HepG2 (cell line): ENCODE measurements at regions not wholly inside any gene's neighbourhood (a gene's known extent, or its start where the extent isn't known, plus 50 kb on each side); places are given as distances from the start of the nearest gene placed in this dataset.
"Not testable (repeated sequence)": the region's sequence is repeated elsewhere in the genome, so short reads cannot be mapped to it uniquely, and the experiment has no call there.

Experiments
- ATAC-seq: fragments of 200-7000 bp; cut with Tn5 transposase; 3 replicates; pipeline ENCODE4 v1.9.1; 2020; ENCODE audit warnings: mild to moderate bottlenecking, moderate library complexity
- BruUV-seq: library from RNA; stranded (reverse); fragments of 400-500 nt; replicated peaks from 2 replicates; lab custom pipeline; 2021; lab: Mats Ljungman, UMichigan
- CTCF ChIA-PET: fragments of 300-600 bp; formaldehyde crosslinking; extraction: SDS; loops from one replicate; lab custom pipeline; 2021; ENCODE audit warnings: low total read pairs, inconsistent platforms, low intra/inter-chr PET ratio; lab: Yijun Ruan, JAX
- POLR2A ChIA-PET: fragments of 350-600 bp; sonication (Branson Sonifier 250); formaldehyde crosslinking; loops from one replicate; lab custom pipeline; 2020; ENCODE audit warnings: antibody characterized with exemption, inconsistent platforms; lab: Yijun Ruan, JAX
- DNase-seq: peaks from one replicate; pipeline ENCODE4 v3.0.0-alpha.2; 2015; ENCODE audit warnings: low spot score
- FAIRE-seq: peaks from 3 replicates; lab custom pipeline; 2011; peaks lifted over from hg19 to GRCh38; lab: Jason Lieb, UNC
- H2AFZ ChIP-seq: one replicate; pipeline ENCODE4 v1.6.1; 2011; ENCODE audit warnings: low read length, inconsistent platforms
- H3K27ac ChIP-seq: fragments of 300-600 bp; 3 replicates; pipeline ENCODE4 v1.8.0; 2011; ENCODE audit warnings: mixed run types, mild to moderate bottlenecking, mixed read lengths, low read length, inconsistent platforms; ENCODE audit not compliant: insufficient read depth; ENCODE audit errors: extremely low read length
- H3K27me3 ChIP-seq, 2 experiments: fragments of 200-600 bp in 1 of 2; 2 replicates in 1 of 2; 3 replicates in 1 of 2; pipeline versions ENCODE4 v1.6.0 to v1.8.0; 2011; ENCODE audit warnings: low read length in 2 of 2, mild to moderate bottlenecking in 2 of 2, moderate library complexity in 2 of 2, inconsistent platforms in 1 of 2; ENCODE audit not compliant: insufficient read depth in 2 of 2, control insufficient read depth in 1 of 2
- H3K36me3 ChIP-seq, 2 experiments: fragments of 200-600 bp in 1 of 2; replicated peaks in 1 of 2; 2 replicates in 1 of 2; 3 replicates in 1 of 2; pipeline versions ENCODE4 v1.5.1 to v1.8.0; 2011; ENCODE audit warnings: low read length in 2 of 2, inconsistent platforms in 1 of 2; ENCODE audit not compliant: insufficient read depth in 2 of 2, control insufficient read depth in 1 of 2
- H3K4me1 ChIP-seq: 2 replicates; pipeline ENCODE4 v1.5.1; 2012; ENCODE audit warnings: low read length, inconsistent platforms; ENCODE audit not compliant: insufficient read depth
- H3K4me2 ChIP-seq: 2 replicates; pipeline ENCODE4 v1.6.0; 2011; ENCODE audit warnings: low read depth, low read length, inconsistent platforms
- H3K4me3 ChIP-seq, 3 experiments: fragments of 200-600 bp in 1 of 3; sonication (generic), shearing (Covaris generic) in 1 of 3; replicated peaks in 1 of 3; 2 replicates each; pipeline ENCODE4 v1.5.1; 2011 to 2016; ENCODE audit warnings: low read length in 3 of 3, inconsistent platforms in 2 of 3, low read depth in 2 of 3, mild to moderate bottlenecking in 2 of 3, control low read depth in 1 of 3, mixed read lengths in 1 of 3; ENCODE audit not compliant: insufficient read depth in 1 of 3
- H3K79me2 ChIP-seq: one replicate; pipeline ENCODE4 v1.6.1; 2011; ENCODE audit warnings: low read length, inconsistent platforms; ENCODE audit not compliant: insufficient read depth
- H3K9ac ChIP-seq: 2 replicates; pipeline ENCODE4 v1.6.0; 2011; ENCODE audit warnings: mild to moderate bottlenecking, low read depth, low read length, inconsistent platforms; ENCODE audit not compliant: insufficient read depth
- H3K9me3 ChIP-seq: 2 replicates; pipeline ENCODE4 v1.5.1; 2012; ENCODE audit warnings: mild to moderate bottlenecking, low read length
- H4K20me1 ChIP-seq: 2 replicates; pipeline ENCODE4 v1.6.0; 2011; ENCODE audit warnings: inconsistent platforms, mild to moderate bottlenecking, low read length, moderate library complexity; ENCODE audit not compliant: insufficient read depth
- ATRX ChIP-seq: sonication (generic); formaldehyde crosslinking; IDR thresholded peaks from 2 replicates; pipeline ENCODE4 v1.4.0; 2020; ENCODE audit warnings: missing genetic modification reagents, borderline replicate concordance
- CHD4 ChIP-seq: fragments of 200-600 bp; sonication (generic); IDR thresholded peaks from 2 replicates; pipeline ENCODE4 v1.7.0; 2017; ENCODE audit warnings: mild to moderate bottlenecking, low read length, borderline replicate concordance
- JUN ChIP-seq: sonication (generic); formaldehyde crosslinking; IDR thresholded peaks from 2 replicates; pipeline ENCODE4 v1.4.0; 2020; ENCODE audit warnings: mild to moderate bottlenecking, missing genetic modification reagents
- KLF6 ChIP-seq: IDR thresholded peaks from 2 replicates; pipeline ENCODE4 v1.8.0; 2016; ENCODE audit warnings: missing biosample characterization, missing genetic modification reagents
- TBP ChIP-seq: sonication (generic); formaldehyde crosslinking; IDR thresholded peaks from 2 replicates; pipeline ENCODE4 v1.5.0; 2020; ENCODE audit warnings: missing genetic modification reagents
- ZBTB20 ChIP-seq: sonication (generic); formaldehyde crosslinking; IDR thresholded peaks from 2 replicates; pipeline ENCODE4 v1.8.1; 2023; ENCODE audit warnings: missing genetic modification reagents, low read depth, mild to moderate bottlenecking, borderline replicate concordance
- ZNF317 ChIP-seq: sonication (generic); formaldehyde crosslinking; IDR thresholded peaks from 2 replicates; pipeline ENCODE4 v1.5.0; 2020; ENCODE audit warnings: mild to moderate bottlenecking, missing genetic modification reagents
- ZNF615 ChIP-seq: sonication (generic); formaldehyde crosslinking; IDR thresholded peaks from 2 replicates; pipeline ENCODE4 v1.5.0; 2020; ENCODE audit warnings: mild to moderate bottlenecking, missing genetic modification reagents, borderline replicate concordance
- ZNF678 ChIP-seq: sonication (generic); formaldehyde crosslinking; IDR thresholded peaks from 2 replicates; pipeline ENCODE4 v1.4.0; 2020; ENCODE audit warnings: mild to moderate bottlenecking, missing genetic modification reagents
- ZNF788 ChIP-seq: sonication (generic); formaldehyde crosslinking; IDR thresholded peaks from 2 replicates; pipeline ENCODE4 v1.5.0; 2020; ENCODE audit warnings: mild to moderate bottlenecking, missing genetic modification reagents, borderline replicate concordance
- ZNF891 ChIP-seq: sonication (generic); formaldehyde crosslinking; IDR thresholded peaks from 2 replicates; pipeline ENCODE4 v1.5.0; 2020; ENCODE audit warnings: mild to moderate bottlenecking, missing genetic modification reagents
- WGBS: methylation state at CpG from one replicate; pipeline ENCODE4 v1.1.6; 2017; ENCODE audit warnings: low lambda C conversion rate; 5-methylcytosine and 5-hydroxymethylcytosine counted together
- in situ Hi-C: cut with HindIII; loops from 2 replicates; pipeline ENCODE4 v1.10.0; 2017; ENCODE audit warnings: low pct_unique_long_range_greater_than_20kb; ENCODE audit not compliant: extremely low pct_ligation_motif_present
- intact Hi-C: fragments of 100-400 bp; cut with micrococcal nuclease; formaldehyde crosslinking; loops from one replicate; pipeline ENCODE4 v1.10.0; 2022; ENCODE audit not compliant: unreplicated experiment
- TF ChIP-seq, protein P1 (sequence below): sonication (generic); formaldehyde crosslinking; IDR thresholded peaks from 2 replicates; pipeline ENCODE4 v1.4.0; 2020; ENCODE audit warnings: missing genetic modification reagents

GRCh38 chr11:23212807-23213206, 352.5 kb upstream of the CCDC179 start (continued):
- TF ChIP-seq, protein P1, sequence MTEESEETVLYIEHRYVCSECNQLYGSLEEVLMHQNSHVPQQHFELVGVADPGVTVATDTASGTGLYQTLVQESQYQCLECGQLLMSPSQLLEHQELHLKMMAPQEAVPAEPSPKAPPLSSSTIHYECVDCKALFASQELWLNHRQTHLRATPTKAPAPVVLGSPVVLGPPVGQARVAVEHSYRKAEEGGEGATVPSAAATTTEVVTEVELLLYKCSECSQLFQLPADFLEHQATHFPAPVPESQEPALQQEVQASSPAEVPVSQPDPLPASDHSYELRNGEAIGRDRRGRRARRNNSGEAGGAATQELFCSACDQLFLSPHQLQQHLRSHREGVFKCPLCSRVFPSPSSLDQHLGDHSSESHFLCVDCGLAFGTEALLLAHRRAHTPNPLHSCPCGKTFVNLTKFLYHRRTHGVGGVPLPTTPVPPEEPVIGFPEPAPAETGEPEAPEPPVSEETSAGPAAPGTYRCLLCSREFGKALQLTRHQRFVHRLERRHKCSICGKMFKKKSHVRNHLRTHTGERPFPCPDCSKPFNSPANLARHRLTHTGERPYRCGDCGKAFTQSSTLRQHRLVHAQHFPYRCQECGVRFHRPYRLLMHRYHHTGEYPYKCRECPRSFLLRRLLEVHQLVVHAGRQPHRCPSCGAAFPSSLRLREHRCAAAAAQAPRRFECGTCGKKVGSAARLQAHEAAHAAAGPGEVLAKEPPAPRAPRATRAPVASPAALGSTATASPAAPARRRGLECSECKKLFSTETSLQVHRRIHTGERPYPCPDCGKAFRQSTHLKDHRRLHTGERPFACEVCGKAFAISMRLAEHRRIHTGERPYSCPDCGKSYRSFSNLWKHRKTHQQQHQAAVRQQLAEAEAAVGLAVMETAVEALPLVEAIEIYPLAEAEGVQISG (CRISPR knock-in tag): no peak
- TF ChIP-seq JUN: no peak

- TF ChIP-seq ZNF615 (CRISPR knock-in tag): no peak
- no peak for TF ChIP-seq CHD4
- TF ChIP-seq ZBTB20 (CRISPR knock-in tag): no peak
- no peak for TF ChIP-seq ZNF678
- TF ChIP-seq KLF6 (CRISPR knock-in tag): no peak
- TF ChIP-seq ZNF891 (CRISPR knock-in tag): no peak
- TF ChIP-seq ATRX (CRISPR knock-in tag): no peak
- TF ChIP-seq ZNF317 (CRISPR knock-in tag): no peak
- no peak for TF ChIP-seq ZNF788 (CRISPR knock-in tag)
- no peak for TF ChIP-seq TBP (CRISPR knock-in tag)
- Histone ChIP-seq H3K4me3 (no peak overlapping the region), H3K9ac (no peak overlapping the region), H2AFZ (no peak overlapping the region), H3K4me1 (no peaks in the 10 kb centered on the region), H3K4me2 (no peak overlapping the region), H3K36me3 (no peaks in the 10 kb centered on the region), H3K79me2 (no peaks in the 10 kb centered on the region), H3K27ac (no peak overlapping the region), H3K9me3 (no peaks in the 10 kb centered on the region), H4K20me1 (no peaks in the 10 kb centered on the region), H3K27me3 (no peaks in the 10 kb centered on the region)
- no peak for DNase-seq
- FAIRE-seq: no peak
- ATAC-seq: no peak
- 42% methylated on average over 4 of the region's 9 CpGs for WGBS
- intact Hi-C loops (no loop called here), in situ Hi-C loops (no loop called here)
- CTCF ChIA-PET: no interaction called here
- POLR2A ChIA-PET: no interaction called here
- BruUV-seq: no TSS peak
These were observed 356.8 kb upstream of the CCDC179 start for GRCh38 chr11:23217072-23217471.

DNA sequence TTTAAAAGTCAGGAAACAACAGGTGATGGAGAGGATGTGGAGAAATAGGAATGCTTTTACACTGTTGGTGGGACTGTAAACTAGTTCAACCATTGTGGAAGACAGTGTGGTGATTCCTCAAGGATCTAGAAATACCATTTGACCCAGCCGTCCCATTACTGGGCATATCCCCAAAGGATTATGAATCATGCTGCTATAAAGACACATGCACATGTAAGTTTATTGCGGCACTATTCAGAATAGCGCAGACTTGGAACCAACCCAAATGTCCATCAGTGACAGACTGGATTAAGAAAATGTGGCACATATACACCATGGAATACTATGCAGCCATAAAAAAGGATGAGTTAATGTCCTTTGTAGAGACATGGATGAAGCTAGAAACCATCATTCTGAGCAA, 359.8 kb upstream of the CCDC179 start:
- H3K27ac ChIP-seq, H3K27me3 ChIP-seq, intact Hi-C loops, ATAC-seq, H4K20me1 ChIP-seq, H2AFZ ChIP-seq, BruUV-seq, FAIRE-seq, H3K4me1 ChIP-seq, DNase-seq, H3K4me3 ChIP-seq, in situ Hi-C loops, CTCF ChIA-PET, POLR2A ChIA-PET, H3K9me3 ChIP-seq, H3K9ac ChIP-seq, H3K36me3 ChIP-seq, H3K79me2 ChIP-seq, H3K4me2 ChIP-seq: not testable (repeated sequence)
- 73% methylated on average over 3 of the region's 3 CpGs for WGBS
